ENCODE measurements at regions not wholly inside any gene's neighbourhood (a gene's known extent, or its start where the extent isn't known, plus 50 kb on each side); places are given as distances from the start of the nearest gene placed in this dataset.

DNA sequence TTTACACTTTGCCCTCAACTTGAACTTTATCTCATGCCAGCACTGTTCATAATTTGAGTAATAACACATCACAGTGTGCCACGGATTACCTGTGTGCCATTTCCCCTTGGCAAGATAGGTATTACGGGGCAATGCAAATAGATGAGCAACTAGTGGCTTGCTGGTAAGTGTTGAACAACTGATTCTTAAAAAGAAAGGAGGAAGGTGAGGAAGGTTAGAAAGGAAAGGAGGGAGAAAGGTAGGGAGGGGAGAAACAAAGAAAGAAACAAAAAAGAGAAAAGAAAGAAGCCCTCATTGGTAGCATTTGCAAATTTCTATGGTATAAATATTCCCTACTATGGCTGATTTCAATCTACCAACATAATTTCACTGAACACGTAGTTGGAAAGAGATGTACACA, 118.2 kb upstream of the OLIG2 start:
- TF ChIP-seq, protein P1, sequence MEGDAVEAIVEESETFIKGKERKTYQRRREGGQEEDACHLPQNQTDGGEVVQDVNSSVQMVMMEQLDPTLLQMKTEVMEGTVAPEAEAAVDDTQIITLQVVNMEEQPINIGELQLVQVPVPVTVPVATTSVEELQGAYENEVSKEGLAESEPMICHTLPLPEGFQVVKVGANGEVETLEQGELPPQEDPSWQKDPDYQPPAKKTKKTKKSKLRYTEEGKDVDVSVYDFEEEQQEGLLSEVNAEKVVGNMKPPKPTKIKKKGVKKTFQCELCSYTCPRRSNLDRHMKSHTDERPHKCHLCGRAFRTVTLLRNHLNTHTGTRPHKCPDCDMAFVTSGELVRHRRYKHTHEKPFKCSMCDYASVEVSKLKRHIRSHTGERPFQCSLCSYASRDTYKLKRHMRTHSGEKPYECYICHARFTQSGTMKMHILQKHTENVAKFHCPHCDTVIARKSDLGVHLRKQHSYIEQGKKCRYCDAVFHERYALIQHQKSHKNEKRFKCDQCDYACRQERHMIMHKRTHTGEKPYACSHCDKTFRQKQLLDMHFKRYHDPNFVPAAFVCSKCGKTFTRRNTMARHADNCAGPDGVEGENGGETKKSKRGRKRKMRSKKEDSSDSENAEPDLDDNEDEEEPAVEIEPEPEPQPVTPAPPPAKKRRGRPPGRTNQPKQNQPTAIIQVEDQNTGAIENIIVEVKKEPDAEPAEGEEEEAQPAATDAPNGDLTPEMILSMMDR (IDR thresholded peaks at IDR 0.05; ENCODE audit: low read depth, low read length, missing input control) = no peak
- TF ChIP-seq RAD21 (IDR thresholded peaks at IDR 0.05) (no peak), YY1 (IDR thresholded peaks at IDR 0.05) (no peak), RXRA (IDR thresholded peaks at IDR 0.05) (no peak)
